IMR-90 (cell line): ENCODE measurements at regions not wholly inside any gene's neighbourhood (a gene's known extent, or its start where the extent isn't known, plus 50 kb on each side); places are given as distances from the start of the nearest gene placed in this dataset.

ENCODE experiments used
- ATAC-seq: fragments of 200-7000 bp; cut with Tn5 transposase; 2 replicates; pipeline ENCODE4 v1.9.1; 2020; ENCODE audit warnings: low read depth, mild to moderate bottlenecking, moderate library complexity
- BruUV-seq: library from RNA; stranded (reverse); fragments of 400-500 nt; replicated peaks from 2 replicates; lab custom pipeline; 2021; lab: Mats Ljungman, UMichigan
- CTCF ChIA-PET: fragments of 300-600 bp; formaldehyde crosslinking; extraction: SDS; loops from one replicate; lab custom pipeline; 2021; ENCODE audit warnings: antibody characterized with exemption; lab: Yijun Ruan, JAX
- POLR2A ChIA-PET: fragments of 300-600 bp; sonication (Branson Sonifier 250); formaldehyde crosslinking; loops from one replicate; lab custom pipeline; 2022; ENCODE audit warnings: antibody characterized with exemption; ENCODE audit not compliant: unreplicated experiment; lab: Charles Lee
- DNase-seq: peaks from one replicate; pipeline ENCODE4 v3.0.0; 2013
- H2AFZ ChIP-seq: replicated peaks from 2 replicates; pipeline ENCODE3; 2013; ENCODE audit warnings: low read length, mild to moderate bottlenecking; ENCODE audit not compliant: poor library complexity
- H2AK5ac ChIP-seq: 2 replicates; pipeline ENCODE4 v1.6.1; 2013; ENCODE audit warnings: low read depth, low read length, inconsistent platforms
- H2AK9ac ChIP-seq: replicated peaks from 2 replicates; pipeline ENCODE3; 2013; ENCODE audit warnings: mild to moderate bottlenecking, low read depth, low read length, moderate library complexity; ENCODE audit not compliant: poor library complexity
- H2BK120ac ChIP-seq: 2 replicates; pipeline ENCODE4 v1.6.1; 2013; ENCODE audit warnings: low read depth, low read length, inconsistent platforms
- H2BK15ac ChIP-seq: 3 replicates; pipeline ENCODE4 v1.6.1; 2013; ENCODE audit warnings: low read depth, low read length, inconsistent platforms
- H2BK20ac ChIP-seq: 2 replicates; pipeline ENCODE4 v1.6.1; 2013; ENCODE audit warnings: low read depth, mild to moderate bottlenecking, inconsistent platforms, low read length, moderate library complexity
- H2BK5ac ChIP-seq: 2 replicates; pipeline ENCODE4 v1.6.1; 2013; ENCODE audit warnings: mild to moderate bottlenecking, low read depth, low read length, inconsistent platforms; ENCODE audit not compliant: poor library complexity, severe bottlenecking
- H3K14ac ChIP-seq: replicated peaks from 2 replicates; pipeline ENCODE4 v1.6.1; 2013; ENCODE audit warnings: low read depth, low read length, inconsistent platforms
- H3K18ac ChIP-seq: 2 replicates; pipeline ENCODE4 v1.6.1; 2013; ENCODE audit warnings: low read depth, low read length, control low read depth
- H3K23ac ChIP-seq: 2 replicates; pipeline ENCODE4 v1.6.1; 2013; ENCODE audit warnings: low read depth, low read length, inconsistent platforms
- H3K27ac ChIP-seq: 2 replicates; pipeline ENCODE4 v1.5.1; 2013; ENCODE audit warnings: mild to moderate bottlenecking, control low read depth, low read length; ENCODE audit not compliant: insufficient read depth
- H3K27me3 ChIP-seq: 2 replicates; pipeline ENCODE4 v1.6.1; 2013; ENCODE audit warnings: low read length; ENCODE audit not compliant: control insufficient read depth, insufficient read depth
- H3K36me3 ChIP-seq: 2 replicates; pipeline ENCODE4 v1.6.1; 2013; ENCODE audit warnings: low read length, mixed read lengths; ENCODE audit not compliant: control insufficient read depth, insufficient read depth
- H3K4ac ChIP-seq: 2 replicates; pipeline ENCODE4 v1.6.1; 2013; ENCODE audit warnings: low read depth, low read length, inconsistent platforms
- H3K4me1 ChIP-seq: 2 replicates; pipeline ENCODE4 v1.6.1; 2013; ENCODE audit warnings: low read length, mixed read lengths; ENCODE audit not compliant: control insufficient read depth, insufficient read depth
- H3K4me2 ChIP-seq: 2 replicates; pipeline ENCODE4 v1.6.1; 2013; ENCODE audit warnings: low read depth, mild to moderate bottlenecking, control low read depth, low read length, moderate library complexity
- H3K4me3 ChIP-seq: 2 replicates; pipeline ENCODE4 v1.5.1; 2013; ENCODE audit warnings: low read depth, mild to moderate bottlenecking, control low read depth, low read length, moderate library complexity; ENCODE audit not compliant: insufficient read depth
- H3K56ac ChIP-seq: 2 replicates; pipeline ENCODE4 v1.6.1; 2013; ENCODE audit warnings: low read length, inconsistent platforms; ENCODE audit not compliant: insufficient read depth; ENCODE audit errors: extremely low read depth
- H3K79me1 ChIP-seq, 2 experiments: 2 replicates each; pipeline ENCODE4 v1.6.1; 2013; ENCODE audit warnings: low read length in 2 of 2, inconsistent platforms in 1 of 2, low read depth in 1 of 2
- H3K9ac ChIP-seq: 2 replicates; pipeline ENCODE4 v1.6.1; 2013; ENCODE audit warnings: low read depth, low read length, control low read depth
- H3K9me1 ChIP-seq: 2 replicates; pipeline ENCODE4 v1.6.1; 2013; ENCODE audit warnings: low read length, inconsistent platforms; ENCODE audit not compliant: insufficient read depth
- H3K9me3 ChIP-seq: 2 replicates; pipeline ENCODE4 v1.6.1; 2013; ENCODE audit warnings: low read length; ENCODE audit not compliant: control insufficient read depth, insufficient read depth
- H4K20me1 ChIP-seq: 2 replicates; pipeline ENCODE4 v1.6.1; 2013; ENCODE audit warnings: low read length, inconsistent platforms; ENCODE audit not compliant: insufficient read depth
- H4K5ac ChIP-seq: 2 replicates; pipeline ENCODE4 v1.6.1; 2013; ENCODE audit warnings: mild to moderate bottlenecking, low read depth, low read length, control low read depth
- H4K8ac ChIP-seq, 2 experiments: 2 replicates each; pipeline ENCODE4 v1.6.1; 2013; ENCODE audit warnings: low read depth in 2 of 2, low read length in 2 of 2, control low read depth in 1 of 2, inconsistent platforms in 1 of 2
- H4K91ac ChIP-seq: 2 replicates; pipeline ENCODE4 v1.6.1; 2013; ENCODE audit warnings: low read depth, low read length, inconsistent platforms; ENCODE audit not compliant: insufficient read depth
- BHLHE40 ChIP-seq: fragments of 150-350 bp; IDR thresholded peaks from 2 replicates; pipeline ENCODE4 v1.6.1; 2016; ENCODE audit warnings: mild to moderate bottlenecking, low read depth, low read length
- CEBPB ChIP-seq: IDR thresholded peaks from 2 replicates; pipeline ENCODE4 v1.6.1; 2012; ENCODE audit warnings: low read depth, low read length, improper control_type of control experiment
- CHD1 ChIP-seq: IDR thresholded peaks from 2 replicates; pipeline ENCODE4 v1.6.1; 2012; ENCODE audit warnings: low read depth, low read length, improper control_type of control experiment
- FOS ChIP-seq: fragments of 150-350 bp; IDR thresholded peaks from 2 replicates; pipeline ENCODE4 v1.6.1; 2016; ENCODE audit warnings: low read depth, low read length
- MAFK ChIP-seq: IDR thresholded peaks from 2 replicates; pipeline ENCODE4 v1.6.1; 2012; ENCODE audit warnings: low read depth, low read length, improper control_type of control experiment
- MAZ ChIP-seq: IDR thresholded peaks from 2 replicates; pipeline ENCODE4 v1.6.1; 2012; ENCODE audit warnings: low read depth, mild to moderate bottlenecking, low read length, improper control_type of control experiment, moderate library complexity, borderline replicate concordance
- MXI1 ChIP-seq: IDR thresholded peaks from 2 replicates; pipeline ENCODE4 v1.6.1; 2012; ENCODE audit warnings: low read depth, mild to moderate bottlenecking, low read length, moderate library complexity, borderline replicate concordance
- NFE2L2 ChIP-seq: fragments of 150-350 bp; IDR thresholded peaks from 2 replicates; pipeline ENCODE4 v1.6.1; 2016; ENCODE audit warnings: low read depth, mild to moderate bottlenecking, low read length
- POLR2A ChIP-seq: IDR thresholded peaks from 2 replicates; pipeline ENCODE4 v1.6.1; 2012; ENCODE audit warnings: mild to moderate bottlenecking, low read depth, low read length
- RAD21 ChIP-seq: IDR thresholded peaks from 2 replicates; pipeline ENCODE4 v1.6.1; 2012; ENCODE audit warnings: low read length, improper control_type of control experiment
- RCOR1 ChIP-seq: IDR thresholded peaks from 2 replicates; pipeline ENCODE4 v1.6.1; 2012; ENCODE audit warnings: mild to moderate bottlenecking, low read length, improper control_type of control experiment; ENCODE audit not compliant: insufficient replicate concordance
- RFX5 ChIP-seq: IDR thresholded peaks from 2 replicates; pipeline ENCODE4 v1.8.0; 2012; ENCODE audit warnings: low read depth, mild to moderate bottlenecking, low read length, moderate library complexity
- SMC3 ChIP-seq: fragments of 150-350 bp; IDR thresholded peaks from 2 replicates; pipeline ENCODE4 v1.6.1; 2016; ENCODE audit warnings: low read depth, mild to moderate bottlenecking, antibody characterized with exemption, low read length, moderate library complexity
- WGBS, 2 experiments: methylation state at CpG; one replicate each; pipeline versions ENCODE4 v1.1.5 to v1.1.7; 2013; ENCODE audit warnings: missing lambda C conversion rate in 2 of 2; ENCODE audit not compliant: insufficient read length in 1 of 2; ENCODE audit errors: extremely low coverage in 2 of 2; 5-methylcytosine and 5-hydroxymethylcytosine counted together
- dilution Hi-C: fragments of 300-500 bp; cut with HindIII; formaldehyde crosslinking; loops from one replicate; pipeline ENCODE4 v1.14.3; 2018; ENCODE audit warnings: low sequenced_read_pairs; ENCODE audit not compliant: unreplicated experiment
- in situ Hi-C: fragments of 300-500 bp; cut with MboI; formaldehyde crosslinking; loops from 3 replicates; pipeline ENCODE4 v1.14.3; 2019; ENCODE audit warnings: low sequenced_read_pairs, inconsistent platforms, mixed read lengths
- intact Hi-C: fragments of 100-400 bp; cut with micrococcal nuclease; formaldehyde crosslinking; loops from 2 replicates; pipeline ENCODE4 v1.10.0; 2022
- TF ChIP-seq, protein P1 (sequence below): conservative IDR thresholded peaks from 2 replicates; pipeline ENCODE4 v1.5.1; 2012; ENCODE audit warnings: mild to moderate bottlenecking, low read depth, low read length, improper control_type of control experiment
- TF ChIP-seq, protein P2 (sequence below): fragments of 150-350 bp; IDR thresholded peaks from 2 replicates; pipeline ENCODE4 v1.6.1; 2016; ENCODE audit warnings: low read depth, mild to moderate bottlenecking, low read length, moderate library complexity, borderline replicate concordance
- TF ChIP-seq, protein P3 (sequence below): fragments of 150-350 bp; IDR thresholded peaks from 2 replicates; pipeline ENCODE4 v1.6.1; 2017; ENCODE audit warnings: mild to moderate bottlenecking, antibody characterized with exemption, low read length, low read depth

DNA sequence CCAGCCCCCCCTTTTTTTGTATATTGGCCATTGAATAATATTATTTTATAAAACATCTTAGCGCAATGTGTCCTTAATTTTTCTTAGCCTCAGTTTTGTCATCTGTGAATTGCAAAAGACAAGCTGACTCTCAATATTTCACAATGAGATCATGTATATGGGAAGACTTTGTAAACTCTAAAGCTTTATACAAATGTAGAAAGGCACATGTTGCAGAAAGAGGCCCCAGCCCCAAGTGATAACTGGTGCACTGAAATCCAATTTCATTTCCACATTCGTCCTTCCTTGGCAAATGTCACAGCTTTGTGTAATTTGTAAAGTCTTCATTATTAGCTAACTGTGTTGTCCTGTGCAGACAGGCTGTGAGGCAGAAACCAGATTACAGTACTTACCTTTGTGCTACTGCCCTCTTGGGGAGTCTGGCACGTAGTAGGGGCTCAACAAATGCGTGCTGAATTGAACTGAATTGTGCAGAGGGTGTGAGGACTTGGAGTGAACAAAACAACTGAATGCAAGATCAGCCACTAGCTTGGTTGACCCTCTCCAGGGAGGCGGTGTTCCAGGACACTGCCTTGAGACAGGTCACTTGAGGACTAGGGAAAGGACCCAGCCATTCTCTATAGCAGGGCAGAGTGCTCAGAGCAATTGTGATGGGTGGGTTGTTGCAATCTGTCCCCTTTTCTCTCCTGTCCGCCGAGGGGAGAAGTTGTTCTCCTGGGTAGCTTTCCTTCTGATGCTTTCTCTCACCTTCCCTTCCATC is 74.6 kb downstream of the LMO4 start:
- Histone ChIP-seq H3K27me3 (no peaks in the 10 kb centered on the region), H4K91ac (no peak overlapping the region), H3K4ac (no peak overlapping the region), H2BK15ac (no peak overlapping the region), H4K5ac (no peak overlapping the region), H4K20me1 (no peaks in the 10 kb centered on the region), H3K56ac (no peak overlapping the region), H2BK120ac (no peak overlapping the region), H3K23ac (no peak overlapping the region), H2AK9ac (no peak overlapping the region), H3K4me3 (no peak overlapping the region), H3K4me1 (no peaks in the 10 kb centered on the region), H3K9me1 (0 out of 2 replicates have a peak, but pooled peaks cover 4% of the 10 kb centered on the region), H3K18ac (no peak overlapping the region), H3K27ac (no peak overlapping the region), H3K9me3 (no peaks in the 10 kb centered on the region), H3K14ac (no peak overlapping the region), H2AFZ (no peak overlapping the region), H2AK5ac (no peak overlapping the region), H2BK5ac (no peak overlapping the region), H3K36me3 (no peaks in the 10 kb centered on the region), H2BK20ac (no peak overlapping the region), H3K9ac (no peak overlapping the region), H4K8ac (no peak overlapping the region), H3K79me1 (no peaks in the 10 kb centered on the region), H3K4me2 (no peak overlapping the region)
- no TSS peak for BruUV-seq
- 100% methylated on average over 1 of the region's 7 CpGs; no CpG with 5 or more reads in 1 of the 2 experiments for WGBS, 2 experiments
- intact Hi-C loops (no loop called here), in situ Hi-C loops (no loop called here), dilution Hi-C loops (no loop called here)
- CTCF ChIA-PET: interaction anchor here (0.7 kb wide), 1 partner anchor 612 kb away, joined by 3 read pairs; no protein-coding TSS in a partner anchor
- POLR2A ChIA-PET: no interaction called here
- no peak for ATAC-seq
- no peak for DNase-seq
- TF ChIP-seq BHLHE40 (no peak), MXI1 (no peak), MAZ (no peak), RFX5 (no peak), RAD21 (no peak), RCOR1 (no peak), NFE2L2 (no peak), MAFK (no peak), POLR2A (no peak), FOS (no peak), SMC3 (no peak), CEBPB (no peak), CHD1 (no peak)
- TF ChIP-seq, protein P1, sequence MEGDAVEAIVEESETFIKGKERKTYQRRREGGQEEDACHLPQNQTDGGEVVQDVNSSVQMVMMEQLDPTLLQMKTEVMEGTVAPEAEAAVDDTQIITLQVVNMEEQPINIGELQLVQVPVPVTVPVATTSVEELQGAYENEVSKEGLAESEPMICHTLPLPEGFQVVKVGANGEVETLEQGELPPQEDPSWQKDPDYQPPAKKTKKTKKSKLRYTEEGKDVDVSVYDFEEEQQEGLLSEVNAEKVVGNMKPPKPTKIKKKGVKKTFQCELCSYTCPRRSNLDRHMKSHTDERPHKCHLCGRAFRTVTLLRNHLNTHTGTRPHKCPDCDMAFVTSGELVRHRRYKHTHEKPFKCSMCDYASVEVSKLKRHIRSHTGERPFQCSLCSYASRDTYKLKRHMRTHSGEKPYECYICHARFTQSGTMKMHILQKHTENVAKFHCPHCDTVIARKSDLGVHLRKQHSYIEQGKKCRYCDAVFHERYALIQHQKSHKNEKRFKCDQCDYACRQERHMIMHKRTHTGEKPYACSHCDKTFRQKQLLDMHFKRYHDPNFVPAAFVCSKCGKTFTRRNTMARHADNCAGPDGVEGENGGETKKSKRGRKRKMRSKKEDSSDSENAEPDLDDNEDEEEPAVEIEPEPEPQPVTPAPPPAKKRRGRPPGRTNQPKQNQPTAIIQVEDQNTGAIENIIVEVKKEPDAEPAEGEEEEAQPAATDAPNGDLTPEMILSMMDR: no peak
- TF ChIP-seq, protein P2, sequence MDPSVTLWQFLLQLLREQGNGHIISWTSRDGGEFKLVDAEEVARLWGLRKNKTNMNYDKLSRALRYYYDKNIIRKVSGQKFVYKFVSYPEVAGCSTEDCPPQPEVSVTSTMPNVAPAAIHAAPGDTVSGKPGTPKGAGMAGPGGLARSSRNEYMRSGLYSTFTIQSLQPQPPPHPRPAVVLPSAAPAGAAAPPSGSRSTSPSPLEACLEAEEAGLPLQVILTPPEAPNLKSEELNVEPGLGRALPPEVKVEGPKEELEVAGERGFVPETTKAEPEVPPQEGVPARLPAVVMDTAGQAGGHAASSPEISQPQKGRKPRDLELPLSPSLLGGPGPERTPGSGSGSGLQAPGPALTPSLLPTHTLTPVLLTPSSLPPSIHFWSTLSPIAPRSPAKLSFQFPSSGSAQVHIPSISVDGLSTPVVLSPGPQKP: no peak
- TF ChIP-seq, protein P3, sequence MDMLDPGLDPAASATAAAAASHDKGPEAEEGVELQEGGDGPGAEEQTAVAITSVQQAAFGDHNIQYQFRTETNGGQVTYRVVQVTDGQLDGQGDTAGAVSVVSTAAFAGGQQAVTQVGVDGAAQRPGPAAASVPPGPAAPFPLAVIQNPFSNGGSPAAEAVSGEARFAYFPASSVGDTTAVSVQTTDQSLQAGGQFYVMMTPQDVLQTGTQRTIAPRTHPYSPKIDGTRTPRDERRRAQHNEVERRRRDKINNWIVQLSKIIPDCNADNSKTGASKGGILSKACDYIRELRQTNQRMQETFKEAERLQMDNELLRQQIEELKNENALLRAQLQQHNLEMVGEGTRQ: no peak
